Neural progenitor cell (in vitro differentiated cells): ENCODE measurements at regions not wholly inside any gene's neighbourhood (a gene's known extent, or its start where the extent isn't known, plus 50 kb on each side); places are given as distances from the start of the nearest gene placed in this dataset.
"Not testable (repeated sequence)": the region's sequence is repeated elsewhere in the genome, so short reads cannot be mapped to it uniquely, and the experiment has no call there.

Source experiments
- CTCF ChIP-seq: fragments of 200-600 bp; sonication (generic); IDR thresholded peaks from 2 replicates; pipeline ENCODE4 v1.5.1; 2017; ENCODE audit warnings: antibody characterized with exemption, mild to moderate bottlenecking
- EZH2phosphoT487 ChIP-seq: fragments of 200-600 bp; sonication (generic); IDR thresholded peaks from 2 replicates; pipeline ENCODE4 v1.6.1; 2017; ENCODE audit warnings: antibody characterized with exemption

- TF ChIP-seq CTCF, EZH2phosphoT487: not testable (repeated sequence)
Observed at GRCh38 chr9:115844433-115844832, 309.2 kb upstream of the PAPPA start.
